ENCODE measurements at regions not wholly inside any gene's neighbourhood (a gene's known extent, or its start where the extent isn't known, plus 50 kb on each side); places are given as distances from the start of the nearest gene placed in this dataset.

- no peak for DNase-seq
Observed at GRCh38 chr2:64859312-64860212, 129.6 kb upstream of the SLC1A4 start.

GRCh38 chr2:64860276-64860885 lies 128.8 kb upstream of the SLC1A4 start:
- no peak for DNase-seq

GRCh38 chr2:64860936-64861335 lies 128.3 kb upstream of the SLC1A4 start:
- no peak for DNase-seq

- DNase-seq: no peak
Observed at GRCh38 chr2:64861452-64862397, 127.5 kb upstream of the SLC1A4 start.

GRCh38 chr2:64862623-64863022 lies 126.6 kb upstream of the SLC1A4 start:
- DNase-seq: no peak

GRCh38 chr2:64863097-64863820 lies 125.9 kb upstream of the SLC1A4 start:
- DNase-seq: no peak

GRCh38 chr2:64865073-64865830 lies 123.9 kb upstream of the SLC1A4 start:
- DNase-seq: peak; percentile 87

- no peak for DNase-seq
Observed at GRCh38 chr2:64865831-64866345, 123.3 kb upstream of the SLC1A4 start.

GRCh38 chr2:64866797-64867196 lies 122.4 kb upstream of the SLC1A4 start:
- DNase-seq: no peak

- no peak for DNase-seq
Observed at GRCh38 chr2:64867253-64867996, 121.8 kb upstream of the SLC1A4 start.

- no peak for DNase-seq
Observed at GRCh38 chr2:64869126-64869525, 120.1 kb upstream of the SLC1A4 start.

- DNase-seq: peak; percentile 93
Observed at GRCh38 chr2:64873472-64873924, 115.7 kb upstream of the SLC1A4 start.

GRCh38 chr2:64874593-64874992 lies 114.6 kb upstream of the SLC1A4 start:
- DNase-seq: no peak

- DNase-seq: no peak
Observed at GRCh38 chr2:64875368-64875767, 113.8 kb upstream of the SLC1A4 start.

- no peak for DNase-seq
Observed at GRCh38 chr2:64876137-64876647, 113.0 kb upstream of the SLC1A4 start.

- no peak for DNase-seq
Observed at GRCh38 chr2:64879745-64880144, 109.5 kb upstream of the SLC1A4 start.

GRCh38 chr2:64880193-64880951 lies 108.8 kb upstream of the SLC1A4 start:
- DNase-seq: no peak

GRCh38 chr2:64881037-64881492 lies 108.1 kb upstream of the SLC1A4 start:
- DNase-seq: no peak

- no peak for DNase-seq
Observed at GRCh38 chr2:64887565-64887964, 101.6 kb upstream of the SLC1A4 start.
